Vagina (tissue), 2 donors: ENCODE measurements at regions not wholly inside any gene's neighbourhood (a gene's known extent, or its start where the extent isn't known, plus 50 kb on each side); places are given as distances from the start of the nearest gene placed in this dataset.

Experiments used
- CTCF ChIP-seq, 3 experiments: fragments of 450-650 bp in 2 of 3; fragments of 200-600 bp in 1 of 3; sonication (generic) in 1 of 3; IDR thresholded peaks; one replicate each; pipeline ENCODE4 v1.5.1; 2017 to 2019; ENCODE audit warnings: antibody characterized with exemption in 3 of 3, mild to moderate bottlenecking in 2 of 3, moderate library complexity in 2 of 3
- POLR2AphosphoS5 ChIP-seq, 2 donors: sonication (generic); formaldehyde crosslinking; IDR thresholded peaks; one replicate each; pipeline ENCODE4 v1.9.0; 2017; ENCODE audit warnings: antibody characterized with exemption in 2 of 2, mild to moderate bottlenecking in 2 of 2, low read depth in 1 of 2; ENCODE audit not compliant: insufficient read depth in 1 of 2

DNA sequence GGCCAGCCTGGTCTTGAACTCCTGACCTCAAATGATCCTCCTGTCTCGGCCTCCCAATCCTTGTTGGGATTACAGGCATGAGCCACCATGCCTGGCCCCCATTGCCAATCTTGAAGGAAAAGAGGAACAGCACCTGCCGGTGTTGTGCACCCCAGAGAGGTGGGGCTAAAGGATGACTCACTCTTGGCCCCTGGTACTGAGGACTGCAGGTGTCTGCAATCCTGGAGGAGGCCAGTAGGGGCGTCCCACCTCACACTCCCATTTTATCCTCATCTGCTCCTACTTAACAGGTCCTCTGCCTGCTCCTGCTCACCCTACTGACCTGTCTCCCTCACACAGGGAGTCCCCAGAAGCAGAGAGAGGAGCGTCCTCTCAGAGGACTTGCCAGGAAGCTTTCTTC lies 390.4 kb downstream of the ARHGEF28 start:
- no peak for TF ChIP-seq POLR2AphosphoS5 (IDR thresholded peaks at IDR 0.05; ENCODE audit: insufficient read depth in 1 of 2, low read depth in 1 of 2)
- TF ChIP-seq CTCF (IDR thresholded peaks at IDR 0.05) = no peak
